ENCODE measurements at regions not wholly inside any gene's neighbourhood (a gene's known extent, or its start where the extent isn't known, plus 50 kb on each side); places are given as distances from the start of the nearest gene placed in this dataset.

GRCh38 chr12:126883697-126884096 is 1383.3 kb upstream of the TMEM132C start:
- Histone ChIP-seq H3K9me3 (ENCODE audit: low read length) (no peaks in the 10 kb centered on the region), H3K27ac (ENCODE audit: low read length) (no peak overlapping the region), H3K79me2 (replicated peaks; ENCODE audit: insufficient read depth, low read length) (no peaks in the 10 kb centered on the region), H3K27me3 (ENCODE audit: insufficient read depth, low read depth, low read length) (no peaks in the 10 kb centered on the region), H3K36me3 (ENCODE audit: insufficient read depth, low read length) (no peaks in the 10 kb centered on the region), H4K20me1 (ENCODE audit: insufficient read depth) (no peaks in the 10 kb centered on the region), H3F3A (ENCODE audit: insufficient read depth, low read length, poor library complexity, severe bottlenecking) (no peaks in the 10 kb centered on the region), H3K4me3 (ENCODE audit: low read length) (no peak overlapping the region), H3K9me2 (ENCODE audit: insufficient read depth, low read length) (no peaks in the 10 kb centered on the region), H3K9ac (ENCODE audit: low read length) (no peak overlapping the region), H2AFZ (ENCODE audit: low read depth, low read length) (no peak overlapping the region), H3K4me2 (ENCODE audit: low read length) (no peak overlapping the region)
- TF ChIP-seq RAD21 (conservative IDR thresholded peaks at IDR 0.05): no peak
- TF ChIP-seq MXI1 (conservative IDR thresholded peaks at IDR 0.05; ENCODE audit: poor library complexity, severe bottlenecking): no peak
- TF ChIP-seq POLR2AphosphoS5 (IDR thresholded peaks at IDR 0.05): no peak
- no peak for TF ChIP-seq CTCF (IDR thresholded peaks at IDR 0.05; ENCODE audit: poor library complexity, severe bottlenecking)
- TF ChIP-seq EZH2 (IDR thresholded peaks at IDR 0.05; ENCODE audit: borderline replicate concordance, insufficient read depth, low read length, poor library complexity, severe bottlenecking): no peak
- no peak for TF ChIP-seq TAF1 (IDR thresholded peaks at IDR 0.05; ENCODE audit: low read depth)
- TF ChIP-seq EP300 (conservative IDR thresholded peaks at IDR 0.05; ENCODE audit: poor library complexity, severe bottlenecking): no peak
- TF ChIP-seq REST (IDR thresholded peaks at IDR 0.05; ENCODE audit: borderline replicate concordance): no peak
- no peak for TF ChIP-seq SMC3 (conservative IDR thresholded peaks at IDR 0.05; ENCODE audit: poor library complexity)

GRCh38 chr12:126889501-126889900 is 1377.5 kb upstream of the TMEM132C start:
- Histone ChIP-seq H4K20me1 (ENCODE audit: insufficient read depth) (no peaks in the 10 kb centered on the region), H3K36me3 (ENCODE audit: insufficient read depth, low read length) (no peaks in the 10 kb centered on the region), H3K4me3 (ENCODE audit: low read length) (no peak overlapping the region), H3F3A (ENCODE audit: insufficient read depth, low read length, poor library complexity, severe bottlenecking) (no peaks in the 10 kb centered on the region), H3K79me2 (replicated peaks; ENCODE audit: insufficient read depth, low read length) (no peaks in the 10 kb centered on the region), H3K27ac (ENCODE audit: low read length) (no peak overlapping the region), H3K4me2 (ENCODE audit: low read length) (no peak overlapping the region), H3K27me3 (ENCODE audit: insufficient read depth, low read depth, low read length) (no peaks in the 10 kb centered on the region), H3K9me3 (ENCODE audit: low read length) (no peaks in the 10 kb centered on the region), H3K9me2 (ENCODE audit: insufficient read depth, low read length) (no peaks in the 10 kb centered on the region), H2AFZ (ENCODE audit: low read depth, low read length) (no peak overlapping the region), H3K9ac (ENCODE audit: low read length) (no peak overlapping the region)
- TF ChIP-seq MXI1 (conservative IDR thresholded peaks at IDR 0.05; ENCODE audit: poor library complexity, severe bottlenecking) (no peak), EP300 (conservative IDR thresholded peaks at IDR 0.05; ENCODE audit: poor library complexity, severe bottlenecking) (no peak), EZH2 (IDR thresholded peaks at IDR 0.05; ENCODE audit: borderline replicate concordance, insufficient read depth, low read length, poor library complexity, severe bottlenecking) (no peak)

DNA sequence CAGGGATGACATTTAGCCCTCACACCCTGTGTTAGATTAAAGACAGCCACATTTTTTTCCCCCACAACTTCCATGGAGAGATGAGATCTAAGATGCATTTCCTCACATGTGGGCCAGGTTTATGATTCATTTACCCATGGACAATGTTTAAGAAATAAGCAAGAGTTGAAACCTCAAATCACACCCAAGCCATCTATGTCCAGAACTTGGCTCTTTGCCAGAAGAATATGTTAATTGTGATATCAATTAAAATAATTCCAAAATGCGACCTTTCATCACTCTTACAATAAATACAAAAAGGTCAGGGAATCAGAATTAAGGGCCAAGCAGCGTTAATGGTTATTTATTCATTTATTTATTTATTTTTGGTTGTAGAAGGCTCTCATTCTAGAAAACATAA is 1376.9 kb upstream of the TMEM132C start:
- H3K27me3 ChIP-seq (ENCODE audit: insufficient read depth, low read depth, low read length): no peaks in the 10 kb centered on the region
- H3K9me2 ChIP-seq (ENCODE audit: insufficient read depth, low read length): no peaks in the 10 kb centered on the region
- H3K27ac ChIP-seq (ENCODE audit: low read length): no peak overlapping the region
- TF ChIP-seq REST (IDR thresholded peaks at IDR 0.05; ENCODE audit: borderline replicate concordance) (no peak), CTCF (IDR thresholded peaks at IDR 0.05; ENCODE audit: poor library complexity, severe bottlenecking) (no peak), SMC3 (conservative IDR thresholded peaks at IDR 0.05; ENCODE audit: poor library complexity) (no peak), RAD21 (conservative IDR thresholded peaks at IDR 0.05) (no peak), TAF1 (IDR thresholded peaks at IDR 0.05; ENCODE audit: low read depth) (no peak), EZH2 (IDR thresholded peaks at IDR 0.05; ENCODE audit: borderline replicate concordance, insufficient read depth, low read length, poor library complexity, severe bottlenecking) (no peak), MXI1 (conservative IDR thresholded peaks at IDR 0.05; ENCODE audit: poor library complexity, severe bottlenecking) (no peak), POLR2AphosphoS5 (IDR thresholded peaks at IDR 0.05) (no peak), EP300 (conservative IDR thresholded peaks at IDR 0.05; ENCODE audit: poor library complexity, severe bottlenecking) (no peak)
- no peaks in the 10 kb centered on the region for H3K79me2 ChIP-seq (replicated peaks; ENCODE audit: insufficient read depth, low read length)
- H3K4me3 ChIP-seq (ENCODE audit: low read length): no peak overlapping the region
- no peak overlapping the region for H2AFZ ChIP-seq (ENCODE audit: low read depth, low read length)
- no peak overlapping the region for H3K9ac ChIP-seq (ENCODE audit: low read length)
- no peaks in the 10 kb centered on the region for H3F3A ChIP-seq (ENCODE audit: insufficient read depth, low read length, poor library complexity, severe bottlenecking)
- H3K36me3 ChIP-seq (ENCODE audit: insufficient read depth, low read length): no peaks in the 10 kb centered on the region
- H3K9me3 ChIP-seq (ENCODE audit: low read length): no peaks in the 10 kb centered on the region
- H4K20me1 ChIP-seq (ENCODE audit: insufficient read depth): no peaks in the 10 kb centered on the region
- no peak overlapping the region for H3K4me2 ChIP-seq (ENCODE audit: low read length)
